Stimulated activated memory B cell treated with anti-CD40 and anti-IgM and Interleukin-4, amounts not matched to agents 10 μg/mL and 1 μg/mL and 100 μg/mL, for 72 hours (primary cell): ENCODE measurements at regions not wholly inside any gene's neighbourhood (a gene's known extent, or its start where the extent isn't known, plus 50 kb on each side); places are given as distances from the start of the nearest gene placed in this dataset.

Source experiments
- ATAC-seq: fragments of 150-1000 bp; cut with Tn5 transposase; 2 replicates; pipeline ENCODE4 v1.10.0; 2021
- H3K27ac Mint-ChIP-seq: one replicate; pipeline ENCODE4 v1.8.0; 2022; ENCODE audit warnings: mild to moderate bottlenecking, mixed read lengths
- H3K27me3 Mint-ChIP-seq: one replicate; pipeline ENCODE4 v1.8.0; 2022; ENCODE audit warnings: mixed read lengths
- H3K36me3 Mint-ChIP-seq: one replicate; pipeline ENCODE4 v1.8.0; 2022; ENCODE audit warnings: mixed read lengths
- H3K4me1 Mint-ChIP-seq: one replicate; pipeline ENCODE4 v1.8.0; 2022; ENCODE audit warnings: mixed read lengths
- H3K4me3 Mint-ChIP-seq: one replicate; pipeline ENCODE4 v1.8.0; 2022; ENCODE audit warnings: mild to moderate bottlenecking, moderate library complexity, mixed read lengths
- H3K9me3 Mint-ChIP-seq: one replicate; pipeline ENCODE4 v1.8.0; 2022; ENCODE audit warnings: mixed read lengths

- H3K4me3 Mint-ChIP-seq = no peak overlapping the region
- no peak for ATAC-seq
- no peaks in the 10 kb centered on the region for H3K27me3 Mint-ChIP-seq
- H3K36me3 Mint-ChIP-seq = no peaks in the 10 kb centered on the region
- no peaks in the 10 kb centered on the region for H3K9me3 Mint-ChIP-seq
- H3K4me1 Mint-ChIP-seq = no peaks in the 10 kb centered on the region
- no peak overlapping the region for H3K27ac Mint-ChIP-seq
These were observed 318.0 kb downstream of the SOX11 start for GRCh38 chr2:6010163-6010562.

GRCh38 chr2:6011921-6012320 lies 319.7 kb downstream of the SOX11 start:
- H3K27ac Mint-ChIP-seq = no peak overlapping the region
- no peak overlapping the region for H3K4me3 Mint-ChIP-seq
- H3K36me3 Mint-ChIP-seq = no peaks in the 10 kb centered on the region
- H3K4me1 Mint-ChIP-seq = no peaks in the 10 kb centered on the region
- no peak for ATAC-seq
- H3K9me3 Mint-ChIP-seq = no peaks in the 10 kb centered on the region
- no peaks in the 10 kb centered on the region for H3K27me3 Mint-ChIP-seq

GRCh38 chr2:6017736-6018286 lies 325.6 kb downstream of the SOX11 start:
- H3K4me1 Mint-ChIP-seq = no peaks in the 10 kb centered on the region
- no peaks in the 10 kb centered on the region for H3K27me3 Mint-ChIP-seq
- H3K9me3 Mint-ChIP-seq = no peaks in the 10 kb centered on the region
- no peak overlapping the region for H3K27ac Mint-ChIP-seq
- no peak overlapping the region for H3K4me3 Mint-ChIP-seq
- H3K36me3 Mint-ChIP-seq = no peaks in the 10 kb centered on the region
- ATAC-seq = no peak

GRCh38 chr2:6024229-6024628 lies 332.0 kb downstream of the SOX11 start:
- no peaks in the 10 kb centered on the region for H3K36me3 Mint-ChIP-seq
- no peak overlapping the region for H3K4me3 Mint-ChIP-seq
- H3K27me3 Mint-ChIP-seq = no peaks in the 10 kb centered on the region
- ATAC-seq = no peak
- no peaks in the 10 kb centered on the region for H3K9me3 Mint-ChIP-seq
- H3K4me1 Mint-ChIP-seq = no peaks in the 10 kb centered on the region
- H3K27ac Mint-ChIP-seq = no peak overlapping the region

- H3K4me3 Mint-ChIP-seq = no peak overlapping the region
- no peaks in the 10 kb centered on the region for H3K9me3 Mint-ChIP-seq
- ATAC-seq = no peak
- no peaks in the 10 kb centered on the region for H3K4me1 Mint-ChIP-seq
- no peak overlapping the region for H3K27ac Mint-ChIP-seq
- no peaks in the 10 kb centered on the region for H3K36me3 Mint-ChIP-seq
- no peaks in the 10 kb centered on the region for H3K27me3 Mint-ChIP-seq
These were observed 332.6 kb downstream of the SOX11 start for GRCh38 chr2:6024784-6025183.

- no peaks in the 10 kb centered on the region for H3K27me3 Mint-ChIP-seq
- H3K27ac Mint-ChIP-seq = no peak overlapping the region
- no peaks in the 10 kb centered on the region for H3K9me3 Mint-ChIP-seq
- no peak overlapping the region for H3K4me3 Mint-ChIP-seq
- ATAC-seq = no peak
- H3K36me3 Mint-ChIP-seq = no peaks in the 10 kb centered on the region
- H3K4me1 Mint-ChIP-seq = no peaks in the 10 kb centered on the region
These were observed 333.2 kb downstream of the SOX11 start for GRCh38 chr2:6025391-6025790.

- no peaks in the 10 kb centered on the region for H3K4me1 Mint-ChIP-seq
- no peak overlapping the region for H3K27ac Mint-ChIP-seq
- no peak overlapping the region for H3K4me3 Mint-ChIP-seq
- H3K36me3 Mint-ChIP-seq = no peaks in the 10 kb centered on the region
- no peak for ATAC-seq
- H3K27me3 Mint-ChIP-seq = no peaks in the 10 kb centered on the region
- H3K9me3 Mint-ChIP-seq = no peaks in the 10 kb centered on the region
These were observed 334.9 kb downstream of the SOX11 start for GRCh38 chr2:6027066-6027465.

- no peaks in the 10 kb centered on the region for H3K9me3 Mint-ChIP-seq
- H3K4me3 Mint-ChIP-seq = no peak overlapping the region
- H3K4me1 Mint-ChIP-seq = no peaks in the 10 kb centered on the region
- no peak overlapping the region for H3K27ac Mint-ChIP-seq
- H3K27me3 Mint-ChIP-seq = no peaks in the 10 kb centered on the region
- no peaks in the 10 kb centered on the region for H3K36me3 Mint-ChIP-seq
- ATAC-seq = no peak
These were observed 339.1 kb downstream of the SOX11 start for GRCh38 chr2:6031200-6031867.

- H3K36me3 Mint-ChIP-seq = no peaks in the 10 kb centered on the region
- H3K27ac Mint-ChIP-seq = no peak overlapping the region
- no peaks in the 10 kb centered on the region for H3K27me3 Mint-ChIP-seq
- H3K4me1 Mint-ChIP-seq = no peaks in the 10 kb centered on the region
- H3K4me3 Mint-ChIP-seq = no peak overlapping the region
- peaks cover 1% of the 10 kb centered on the region for H3K9me3 Mint-ChIP-seq
- no peak for ATAC-seq
These were observed 344.0 kb downstream of the SOX11 start for GRCh38 chr2:6036211-6036610.

GRCh38 chr2:6043238-6043637 lies 351.1 kb downstream of the SOX11 start:
- no peak overlapping the region for H3K27ac Mint-ChIP-seq
- no peaks in the 10 kb centered on the region for H3K36me3 Mint-ChIP-seq

GRCh38 chr2:6052649-6053048 lies 360.5 kb downstream of the SOX11 start:
- H3K27me3 Mint-ChIP-seq = no peaks in the 10 kb centered on the region
- ATAC-seq = no peak
- peaks cover 4% of the 10 kb centered on the region for H3K9me3 Mint-ChIP-seq
- H3K27ac Mint-ChIP-seq = no peak overlapping the region
- no peak overlapping the region for H3K4me3 Mint-ChIP-seq
- no peaks in the 10 kb centered on the region for H3K36me3 Mint-ChIP-seq
- H3K4me1 Mint-ChIP-seq = no peaks in the 10 kb centered on the region

More at GRCh38 chr2:6043238-6043637, 351.1 kb downstream of the SOX11 start:
- no peak for ATAC-seq
- Mint-ChIP-seq H3K4me1 (no peaks in the 10 kb centered on the region), H3K9me3 (peaks cover 6% of the 10 kb centered on the region), H3K4me3 (no peak overlapping the region), H3K27me3 (no peaks in the 10 kb centered on the region)

- H3K27me3 Mint-ChIP-seq = no peaks in the 10 kb centered on the region
- H3K36me3 Mint-ChIP-seq = no peaks in the 10 kb centered on the region
- H3K4me3 Mint-ChIP-seq = no peak overlapping the region
- no peak for ATAC-seq
- H3K9me3 Mint-ChIP-seq = peaks cover 4% of the 10 kb centered on the region
- no peak overlapping the region for H3K27ac Mint-ChIP-seq
- no peaks in the 10 kb centered on the region for H3K4me1 Mint-ChIP-seq
These were observed 361.6 kb downstream of the SOX11 start for GRCh38 chr2:6053743-6054142.

GRCh38 chr2:6054161-6054671 lies 362.0 kb downstream of the SOX11 start:
- H3K4me3 Mint-ChIP-seq = no peak overlapping the region
- no peaks in the 10 kb centered on the region for H3K4me1 Mint-ChIP-seq
- ATAC-seq = no peak
- H3K27me3 Mint-ChIP-seq = no peaks in the 10 kb centered on the region
- no peaks in the 10 kb centered on the region for H3K36me3 Mint-ChIP-seq
- no peak overlapping the region for H3K27ac Mint-ChIP-seq
- H3K9me3 Mint-ChIP-seq = peaks cover 3% of the 10 kb centered on the region

GRCh38 chr2:6060992-6061663 lies 368.9 kb downstream of the SOX11 start:
- no peaks in the 10 kb centered on the region for H3K27me3 Mint-ChIP-seq

GRCh38 chr2:6064757-6065156 lies 372.6 kb downstream of the SOX11 start:
- no peak for ATAC-seq
- H3K27me3 Mint-ChIP-seq = no peaks in the 10 kb centered on the region
- no peak overlapping the region for H3K27ac Mint-ChIP-seq
- H3K4me3 Mint-ChIP-seq = no peak overlapping the region
- H3K4me1 Mint-ChIP-seq = no peaks in the 10 kb centered on the region
- no peaks in the 10 kb centered on the region for H3K36me3 Mint-ChIP-seq
- no peaks in the 10 kb centered on the region for H3K9me3 Mint-ChIP-seq

More at GRCh38 chr2:6060992-6061663, 368.9 kb downstream of the SOX11 start:
- H3K36me3 Mint-ChIP-seq = no peaks in the 10 kb centered on the region
- H3K4me3 Mint-ChIP-seq = no peak overlapping the region
- H3K4me1 Mint-ChIP-seq = no peaks in the 10 kb centered on the region
- no peaks in the 10 kb centered on the region for H3K9me3 Mint-ChIP-seq
- H3K27ac Mint-ChIP-seq = no peak overlapping the region
- no peak for ATAC-seq

GRCh38 chr2:6065703-6066102 lies 373.5 kb downstream of the SOX11 start:
- Mint-ChIP-seq H3K27ac (no peak overlapping the region), H3K4me1 (no peaks in the 10 kb centered on the region), H3K9me3 (no peaks in the 10 kb centered on the region), H3K4me3 (no peak overlapping the region), H3K27me3 (no peaks in the 10 kb centered on the region), H3K36me3 (no peaks in the 10 kb centered on the region)
- ATAC-seq = no peak
